HEK293 (cell line): ENCODE measurements at regions not wholly inside any gene's neighbourhood (a gene's known extent, or its start where the extent isn't known, plus 50 kb on each side); places are given as distances from the start of the nearest gene placed in this dataset.

ENCODE experiments used
- GLI4 ChIP-seq: fragments of 450-650 bp; formaldehyde crosslinking; IDR thresholded peaks from 2 replicates; pipeline ENCODE4 v1.5.1; 2016; ENCODE audit warnings: missing biosample characterization, missing genetic modification characterization
- IKZF3 ChIP-seq: fragments of 450-650 bp; IDR thresholded peaks from 2 replicates; pipeline ENCODE4 v1.5.0; 2018; ENCODE audit warnings: missing biosample characterization, mild to moderate bottlenecking, missing genetic modification characterization, moderate library complexity
- SCRT2 ChIP-seq: fragments of 450-650 bp; formaldehyde crosslinking; IDR thresholded peaks from 2 replicates; pipeline ENCODE4 v1.5.1; 2016; ENCODE audit warnings: missing biosample characterization, missing genetic modification characterization
- TCF7L2 ChIP-seq: IDR thresholded peaks from 2 replicates; pipeline ENCODE4 v1.6.1; 2011; ENCODE audit warnings: low read depth, mild to moderate bottlenecking, inconsistent platforms, low read length, moderate library complexity, borderline replicate concordance
- ZBTB20 ChIP-seq: fragments of 450-650 bp; formaldehyde crosslinking; IDR thresholded peaks from 2 replicates; pipeline ENCODE4 v1.5.1; 2016; ENCODE audit warnings: missing biosample characterization, missing genetic modification characterization
- ZNF114 ChIP-seq: fragments of 450-650 bp; formaldehyde crosslinking; IDR thresholded peaks from 2 replicates; pipeline ENCODE4 v1.5.0; 2017; ENCODE audit warnings: missing biosample characterization, missing genetic modification characterization
- ZNF169 ChIP-seq: fragments of 450-650 bp; formaldehyde crosslinking; IDR thresholded peaks from 2 replicates; pipeline ENCODE4 v1.5.1; 2016; ENCODE audit warnings: missing biosample characterization, missing genetic modification characterization
- ZNF175 ChIP-seq: fragments of 450-650 bp; formaldehyde crosslinking; IDR thresholded peaks from 2 replicates; pipeline ENCODE4 v1.5.1; 2016; ENCODE audit warnings: missing biosample characterization, missing genetic modification characterization
- ZNF2 ChIP-seq: fragments of 450-650 bp; formaldehyde crosslinking; IDR thresholded peaks from 2 replicates; pipeline ENCODE4 v1.5.1; 2016; ENCODE audit warnings: missing biosample characterization, missing genetic modification characterization
- ZNF433 ChIP-seq: fragments of 450-650 bp; formaldehyde crosslinking; IDR thresholded peaks from 2 replicates; pipeline ENCODE4 v1.5.1; 2016; ENCODE audit warnings: missing biosample characterization, missing genetic modification characterization, low read depth
- ZNF624 ChIP-seq: fragments of 450-650 bp; formaldehyde crosslinking; IDR thresholded peaks from 2 replicates; pipeline ENCODE4 v1.5.1; 2017; ENCODE audit warnings: missing biosample characterization, missing genetic modification characterization
- ZNF707 ChIP-seq: fragments of 450-650 bp; formaldehyde crosslinking; IDR thresholded peaks from 2 replicates; pipeline ENCODE4 v1.5.1; 2016; ENCODE audit warnings: missing biosample characterization, missing genetic modification characterization
- ZNF747 ChIP-seq: fragments of 450-650 bp; formaldehyde crosslinking; IDR thresholded peaks from 2 replicates; pipeline ENCODE4 v1.5.1; 2016; ENCODE audit warnings: missing biosample characterization, missing genetic modification characterization
- ZNF785 ChIP-seq: fragments of 450-650 bp; formaldehyde crosslinking; IDR thresholded peaks from 2 replicates; pipeline ENCODE4 v1.5.1; 2016; ENCODE audit warnings: missing biosample characterization, missing genetic modification characterization
- ZNF843 ChIP-seq: fragments of 450-650 bp; formaldehyde crosslinking; IDR thresholded peaks from 2 replicates; pipeline ENCODE4 v1.5.1; 2016; ENCODE audit warnings: missing biosample characterization, missing genetic modification characterization
- TF ChIP-seq, protein P1 (sequence below): fragments of 450-650 bp; formaldehyde crosslinking; conservative IDR thresholded peaks from 2 replicates; pipeline ENCODE4 v1.5.1; 2016; ENCODE audit warnings: low read depth, missing biosample characterization, missing genetic modification characterization
- TF ChIP-seq, protein P2 (sequence below): fragments of 450-650 bp; formaldehyde crosslinking; IDR thresholded peaks from 2 replicates; pipeline ENCODE4 v1.5.1; 2016; ENCODE audit warnings: missing biosample characterization, missing genetic modification characterization
- TF ChIP-seq, protein P3 (sequence below): sonication (generic); formaldehyde crosslinking; IDR thresholded peaks from 2 replicates; pipeline ENCODE4 v1.8.1; 2022; ENCODE audit warnings: mild to moderate bottlenecking, moderate library complexity, missing genetic modification reagents
- TF ChIP-seq, protein P4 (sequence below): fragments of 450-650 bp; formaldehyde crosslinking; IDR thresholded peaks from 2 replicates; pipeline ENCODE4 v1.5.1; 2016; ENCODE audit warnings: missing biosample characterization, missing genetic modification characterization, low read depth
- TF ChIP-seq, protein P5 (sequence below): fragments of 450-650 bp; formaldehyde crosslinking; IDR thresholded peaks from 2 replicates; pipeline ENCODE4 v1.5.1; 2016; ENCODE audit warnings: missing biosample characterization, missing genetic modification characterization, borderline replicate concordance
- TF ChIP-seq, protein P6 (sequence below): fragments of 450-650 bp; formaldehyde crosslinking; IDR thresholded peaks from 2 replicates; pipeline ENCODE4 v1.5.1; 2016; ENCODE audit warnings: missing biosample characterization, missing genetic modification characterization
- TF ChIP-seq, protein P7 (sequence below): fragments of 450-650 bp; formaldehyde crosslinking; IDR thresholded peaks from 2 replicates; pipeline ENCODE4 v1.5.1; 2016; ENCODE audit warnings: missing biosample characterization, missing genetic modification characterization

DNA sequence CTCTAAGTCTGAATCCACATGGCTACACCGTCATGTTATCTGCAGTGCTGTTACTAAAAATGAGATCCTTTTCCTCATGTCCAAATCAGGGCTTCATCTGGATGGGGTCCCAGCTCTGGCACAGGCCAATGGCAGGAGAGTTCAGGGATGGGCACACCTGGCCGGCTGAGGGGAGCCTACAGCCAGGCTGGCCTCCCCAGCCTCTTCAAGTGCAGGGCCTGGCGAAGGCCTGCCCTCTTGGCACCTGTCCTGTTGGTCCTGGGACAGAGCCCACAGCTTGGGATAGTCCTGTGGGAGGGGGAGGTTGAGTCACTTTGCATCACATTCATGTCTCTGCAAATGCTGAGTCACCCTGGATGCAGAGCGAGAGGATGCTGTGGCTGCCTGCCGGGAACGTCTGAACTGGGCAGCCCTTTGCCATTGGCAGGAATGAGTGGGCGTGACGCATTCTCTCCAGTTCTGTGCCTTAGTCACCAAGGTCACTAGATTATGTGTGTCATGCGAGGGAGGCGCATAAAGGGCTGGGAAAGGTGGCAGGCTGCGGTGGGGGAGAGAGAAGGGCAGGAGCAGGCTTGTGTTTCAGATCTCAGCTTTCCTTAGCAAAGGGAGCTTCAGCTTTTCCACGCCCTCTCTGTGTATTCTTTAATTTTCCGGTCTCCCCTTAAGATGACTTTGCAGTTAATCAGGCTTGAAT is 223.2 kb upstream of the ECI2 start (continued):
- TF ChIP-seq, protein P1, sequence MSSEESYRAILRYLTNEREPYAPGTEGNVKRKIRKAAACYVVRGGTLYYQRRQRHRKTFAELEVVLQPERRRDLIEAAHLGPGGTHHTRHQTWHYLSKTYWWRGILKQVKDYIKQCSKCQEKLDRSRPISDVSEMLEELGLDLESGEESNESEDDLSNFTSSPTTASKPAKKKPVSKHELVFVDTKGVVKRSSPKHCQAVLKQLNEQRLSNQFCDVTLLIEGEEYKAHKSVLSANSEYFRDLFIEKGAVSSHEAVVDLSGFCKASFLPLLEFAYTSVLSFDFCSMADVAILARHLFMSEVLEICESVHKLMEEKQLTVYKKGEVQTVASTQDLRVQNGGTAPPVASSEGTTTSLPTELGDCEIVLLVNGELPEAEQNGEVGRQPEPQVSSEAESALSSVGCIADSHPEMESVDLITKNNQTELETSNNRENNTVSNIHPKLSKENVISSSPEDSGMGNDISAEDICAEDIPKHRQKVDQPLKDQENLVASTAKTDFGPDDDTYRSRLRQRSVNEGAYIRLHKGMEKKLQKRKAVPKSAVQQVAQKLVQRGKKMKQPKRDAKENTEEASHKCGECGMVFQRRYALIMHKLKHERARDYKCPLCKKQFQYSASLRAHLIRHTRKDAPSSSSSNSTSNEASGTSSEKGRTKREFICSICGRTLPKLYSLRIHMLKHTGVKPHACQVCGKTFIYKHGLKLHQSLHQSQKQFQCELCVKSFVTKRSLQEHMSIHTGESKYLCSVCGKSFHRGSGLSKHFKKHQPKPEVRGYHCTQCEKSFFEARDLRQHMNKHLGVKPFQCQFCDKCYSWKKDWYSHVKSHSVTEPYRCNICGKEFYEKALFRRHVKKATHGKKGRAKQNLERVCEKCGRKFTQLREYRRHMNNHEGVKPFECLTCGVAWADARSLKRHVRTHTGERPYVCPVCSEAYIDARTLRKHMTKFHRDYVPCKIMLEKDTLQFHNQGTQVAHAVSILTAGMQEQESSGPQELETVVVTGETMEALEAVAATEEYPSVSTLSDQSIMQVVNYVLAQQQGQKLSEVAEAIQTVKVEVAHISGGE (tag by site-specific recombination) = no peak
- TF ChIP-seq ZNF785 (tag by site-specific recombination) = 0 out of 2 replicates have a peak, but pooled peaks have one; percentile 14
- no peak for TF ChIP-seq ZNF624 (tag by site-specific recombination)
- TF ChIP-seq IKZF3 (tag by site-specific recombination) = 0 out of 2 replicates have a peak, but pooled peaks have one; percentile 59
- TF ChIP-seq ZNF433 = no peak
- TF ChIP-seq TCF7L2 = no peak
- peak; percentile 53; the same call in 1 of the 2 replicates for TF ChIP-seq SCRT2 (tag by site-specific recombination)
- no peak for TF ChIP-seq ZNF114 (tag by site-specific recombination)
- no peak for TF ChIP-seq ZNF175 (tag by site-specific recombination)
- TF ChIP-seq, protein P2, sequence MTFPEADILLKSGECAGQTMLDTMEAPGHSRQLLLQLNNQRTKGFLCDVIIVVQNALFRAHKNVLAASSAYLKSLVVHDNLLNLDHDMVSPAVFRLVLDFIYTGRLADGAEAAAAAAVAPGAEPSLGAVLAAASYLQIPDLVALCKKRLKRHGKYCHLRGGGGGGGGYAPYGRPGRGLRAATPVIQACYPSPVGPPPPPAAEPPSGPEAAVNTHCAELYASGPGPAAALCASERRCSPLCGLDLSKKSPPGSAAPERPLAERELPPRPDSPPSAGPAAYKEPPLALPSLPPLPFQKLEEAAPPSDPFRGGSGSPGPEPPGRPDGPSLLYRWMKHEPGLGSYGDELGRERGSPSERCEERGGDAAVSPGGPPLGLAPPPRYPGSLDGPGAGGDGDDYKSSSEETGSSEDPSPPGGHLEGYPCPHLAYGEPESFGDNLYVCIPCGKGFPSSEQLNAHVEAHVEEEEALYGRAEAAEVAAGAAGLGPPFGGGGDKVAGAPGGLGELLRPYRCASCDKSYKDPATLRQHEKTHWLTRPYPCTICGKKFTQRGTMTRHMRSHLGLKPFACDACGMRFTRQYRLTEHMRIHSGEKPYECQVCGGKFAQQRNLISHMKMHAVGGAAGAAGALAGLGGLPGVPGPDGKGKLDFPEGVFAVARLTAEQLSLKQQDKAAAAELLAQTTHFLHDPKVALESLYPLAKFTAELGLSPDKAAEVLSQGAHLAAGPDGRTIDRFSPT (tag by site-specific recombination) = peak; percentile 70; the same call in 1 of the 2 replicates
- TF ChIP-seq GLI4 (tag by site-specific recombination) = peak; percentile 74; the same call in 1 of the 2 replicates
- TF ChIP-seq, protein P3, sequence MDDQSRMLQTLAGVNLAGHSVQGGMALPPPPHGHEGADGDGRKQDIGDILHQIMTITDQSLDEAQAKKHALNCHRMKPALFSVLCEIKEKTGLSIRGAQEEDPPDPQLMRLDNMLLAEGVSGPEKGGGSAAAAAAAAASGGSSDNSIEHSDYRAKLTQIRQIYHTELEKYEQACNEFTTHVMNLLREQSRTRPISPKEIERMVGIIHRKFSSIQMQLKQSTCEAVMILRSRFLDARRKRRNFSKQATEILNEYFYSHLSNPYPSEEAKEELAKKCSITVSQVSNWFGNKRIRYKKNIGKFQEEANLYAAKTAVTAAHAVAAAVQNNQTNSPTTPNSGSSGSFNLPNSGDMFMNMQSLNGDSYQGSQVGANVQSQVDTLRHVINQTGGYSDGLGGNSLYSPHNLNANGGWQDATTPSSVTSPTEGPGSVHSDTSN (CRISPR knock-in tag) = 0 out of 2 replicates have a peak, but pooled peaks have one; percentile 40
- TF ChIP-seq, protein P4, sequence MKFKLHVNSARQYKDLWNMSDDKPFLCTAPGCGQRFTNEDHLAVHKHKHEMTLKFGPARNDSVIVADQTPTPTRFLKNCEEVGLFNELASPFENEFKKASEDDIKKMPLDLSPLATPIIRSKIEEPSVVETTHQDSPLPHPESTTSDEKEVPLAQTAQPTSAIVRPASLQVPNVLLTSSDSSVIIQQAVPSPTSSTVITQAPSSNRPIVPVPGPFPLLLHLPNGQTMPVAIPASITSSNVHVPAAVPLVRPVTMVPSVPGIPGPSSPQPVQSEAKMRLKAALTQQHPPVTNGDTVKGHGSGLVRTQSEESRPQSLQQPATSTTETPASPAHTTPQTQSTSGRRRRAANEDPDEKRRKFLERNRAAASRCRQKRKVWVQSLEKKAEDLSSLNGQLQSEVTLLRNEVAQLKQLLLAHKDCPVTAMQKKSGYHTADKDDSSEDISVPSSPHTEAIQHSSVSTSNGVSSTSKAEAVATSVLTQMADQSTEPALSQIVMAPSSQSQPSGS (tag by site-specific recombination) = no peak
- TF ChIP-seq, protein P5, sequence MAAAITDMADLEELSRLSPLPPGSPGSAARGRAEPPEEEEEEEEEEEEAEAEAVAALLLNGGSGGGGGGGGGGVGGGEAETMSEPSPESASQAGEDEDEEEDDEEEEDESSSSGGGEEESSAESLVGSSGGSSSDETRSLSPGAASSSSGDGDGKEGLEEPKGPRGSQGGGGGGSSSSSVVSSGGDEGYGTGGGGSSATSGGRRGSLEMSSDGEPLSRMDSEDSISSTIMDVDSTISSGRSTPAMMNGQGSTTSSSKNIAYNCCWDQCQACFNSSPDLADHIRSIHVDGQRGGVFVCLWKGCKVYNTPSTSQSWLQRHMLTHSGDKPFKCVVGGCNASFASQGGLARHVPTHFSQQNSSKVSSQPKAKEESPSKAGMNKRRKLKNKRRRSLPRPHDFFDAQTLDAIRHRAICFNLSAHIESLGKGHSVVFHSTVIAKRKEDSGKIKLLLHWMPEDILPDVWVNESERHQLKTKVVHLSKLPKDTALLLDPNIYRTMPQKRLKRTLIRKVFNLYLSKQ = no peak
- no peak for TF ChIP-seq ZNF843 (tag by site-specific recombination)
- peak; percentile 68; the same call in 1 of the 2 replicates for TF ChIP-seq ZNF2 (tag by site-specific recombination)
- TF ChIP-seq, protein P6, sequence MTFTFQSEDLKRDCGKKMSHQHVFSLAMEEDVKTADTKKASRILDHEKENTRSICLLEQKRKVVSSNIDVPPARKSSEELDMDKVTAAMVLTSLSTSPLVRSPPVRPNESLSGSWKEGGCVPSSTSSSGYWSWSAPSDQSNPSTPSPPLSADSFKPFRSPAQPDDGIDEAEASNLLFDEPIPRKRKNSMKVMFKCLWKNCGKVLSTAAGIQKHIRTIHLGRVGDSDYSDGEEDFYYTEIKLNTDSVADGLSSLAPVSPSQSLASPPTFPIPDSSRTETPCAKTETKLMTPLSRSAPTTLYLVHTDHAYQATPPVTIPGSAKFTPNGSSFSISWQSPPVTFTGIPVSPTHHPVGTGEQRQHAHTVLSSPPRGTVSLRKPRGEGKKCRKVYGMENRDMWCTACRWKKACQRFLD = no peak
- TF ChIP-seq ZNF169 (tag by site-specific recombination) = no peak
- TF ChIP-seq ZNF747 (tag by site-specific recombination) = no peak
- TF ChIP-seq, protein P7, sequence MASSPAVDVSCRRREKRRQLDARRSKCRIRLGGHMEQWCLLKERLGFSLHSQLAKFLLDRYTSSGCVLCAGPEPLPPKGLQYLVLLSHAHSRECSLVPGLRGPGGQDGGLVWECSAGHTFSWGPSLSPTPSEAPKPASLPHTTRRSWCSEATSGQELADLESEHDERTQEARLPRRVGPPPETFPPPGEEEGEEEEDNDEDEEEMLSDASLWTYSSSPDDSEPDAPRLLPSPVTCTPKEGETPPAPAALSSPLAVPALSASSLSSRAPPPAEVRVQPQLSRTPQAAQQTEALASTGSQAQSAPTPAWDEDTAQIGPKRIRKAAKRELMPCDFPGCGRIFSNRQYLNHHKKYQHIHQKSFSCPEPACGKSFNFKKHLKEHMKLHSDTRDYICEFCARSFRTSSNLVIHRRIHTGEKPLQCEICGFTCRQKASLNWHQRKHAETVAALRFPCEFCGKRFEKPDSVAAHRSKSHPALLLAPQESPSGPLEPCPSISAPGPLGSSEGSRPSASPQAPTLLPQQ (tag by site-specific recombination) = peak; percentile 66
- 0 out of 2 replicates have a peak, but pooled peaks have one; percentile 31 for TF ChIP-seq ZBTB20 (tag by site-specific recombination)
- no peak for TF ChIP-seq ZNF707
- TF ChIP-seq, all 188 proteins: peak for 56
